Jurkat, Clone E6-1 (cell line): ENCODE measurements at regions not wholly inside any gene's neighbourhood (a gene's known extent, or its start where the extent isn't known, plus 50 kb on each side); places are given as distances from the start of the nearest gene placed in this dataset.

Experiments used
- DNase-seq: peaks from one replicate; pipeline ENCODE4 v3.0.0-alpha.2; 2011; ENCODE audit warnings: low read depth, low spot score
- H3K4me3 ChIP-seq: 2 replicates; pipeline ENCODE4 v1.5.1; 2011; ENCODE audit warnings: mild to moderate bottlenecking, low read length, control low read depth, moderate library complexity

- no peak overlapping the region for H3K4me3 ChIP-seq
- DNase-seq: no peak
These were observed 265.9 kb upstream of the SYT4 start for GRCh38 chr18:43543236-43543635.

GRCh38 chr18:43547456-43547855 lies 270.2 kb upstream of the SYT4 start:
- DNase-seq: no peak

GRCh38 chr18:43559507-43559906 lies 282.2 kb upstream of the SYT4 start:
- DNase-seq: no peak
- no peak overlapping the region for H3K4me3 ChIP-seq

More at GRCh38 chr18:43547456-43547855, 270.2 kb upstream of the SYT4 start:
- H3K4me3 ChIP-seq: no peak overlapping the region

GRCh38 chr18:43563780-43564179 lies 286.5 kb upstream of the SYT4 start:
- DNase-seq: peak; percentile 19
- no peak overlapping the region for H3K4me3 ChIP-seq

- no peak for DNase-seq
- H3K4me3 ChIP-seq: no peak overlapping the region
These were observed 293.3 kb upstream of the SYT4 start for GRCh38 chr18:43570593-43570992.

- H3K4me3 ChIP-seq: no peak overlapping the region
- DNase-seq: peak; percentile 37
These were observed 293.9 kb upstream of the SYT4 start for GRCh38 chr18:43571078-43571689.

- no peak overlapping the region for H3K4me3 ChIP-seq
- no peak for DNase-seq
These were observed 294.9 kb upstream of the SYT4 start for GRCh38 chr18:43572163-43572562.

- no peak for DNase-seq
These were observed 297.7 kb upstream of the SYT4 start for GRCh38 chr18:43574974-43575373.

GRCh38 chr18:43578211-43578610 lies 300.9 kb upstream of the SYT4 start:
- H3K4me3 ChIP-seq: no peak overlapping the region
- no peak for DNase-seq

More at GRCh38 chr18:43574974-43575373, 297.7 kb upstream of the SYT4 start:
- H3K4me3 ChIP-seq: no peak overlapping the region

- H3K4me3 ChIP-seq: no peak overlapping the region
- DNase-seq: no peak
These were observed 301.4 kb upstream of the SYT4 start for GRCh38 chr18:43578706-43579105.

- no peak for DNase-seq
- H3K4me3 ChIP-seq: no peak overlapping the region
These were observed 304.7 kb upstream of the SYT4 start for GRCh38 chr18:43581936-43582519.

- no peak overlapping the region for H3K4me3 ChIP-seq
- DNase-seq: peak; percentile 25
These were observed 310.4 kb upstream of the SYT4 start for GRCh38 chr18:43587538-43588153.

GRCh38 chr18:43588838-43589237 lies 311.5 kb upstream of the SYT4 start:
- H3K4me3 ChIP-seq: no peak overlapping the region
- no peak for DNase-seq

GRCh38 chr18:43589611-43590151 lies 312.4 kb upstream of the SYT4 start:
- DNase-seq: no peak
- H3K4me3 ChIP-seq: no peak overlapping the region

- H3K4me3 ChIP-seq: no peak overlapping the region
- DNase-seq: no peak
These were observed 313.1 kb upstream of the SYT4 start for GRCh38 chr18:43590182-43590903.

GRCh38 chr18:43592269-43592668 lies 315.0 kb upstream of the SYT4 start:
- no peak for DNase-seq
- no peak overlapping the region for H3K4me3 ChIP-seq

- peak; percentile 27 for DNase-seq
- H3K4me3 ChIP-seq: no peak overlapping the region
These were observed 318.9 kb upstream of the SYT4 start for GRCh38 chr18:43596105-43596712.

GRCh38 chr18:43601432-43601831 lies 324.1 kb upstream of the SYT4 start:
- H3K4me3 ChIP-seq: no peak overlapping the region
- no peak for DNase-seq

- no peak overlapping the region for H3K4me3 ChIP-seq
These were observed 327.9 kb upstream of the SYT4 start for GRCh38 chr18:43605224-43605623.

More at GRCh38 chr18:43605224-43605623, 327.9 kb upstream of the SYT4 start:
- no peak for DNase-seq
